GM12892 (cell line): ENCODE measurements at regions not wholly inside any gene's neighbourhood (a gene's known extent, or its start where the extent isn't known, plus 50 kb on each side); places are given as distances from the start of the nearest gene placed in this dataset.
A peak's percentile ranks its signal among the peaks of the same experiment; 100 is the strongest.
"Not testable (repeated sequence)": the region's sequence is repeated elsewhere in the genome, so short reads cannot be mapped to it uniquely, and the experiment has no call there.

ENCODE experiments used
- DNase-seq: peaks from one replicate; pipeline ENCODE4 v3.0.0; 2011; ENCODE audit not compliant: insufficient read length
- FAIRE-seq: peaks from 2 replicates; lab custom pipeline; 2011; peaks lifted over from hg19 to GRCh38; lab: Jason Lieb, UNC
- POLR2A ChIP-seq: IDR thresholded peaks from 2 replicates; pipeline ENCODE4 v1.6.1; 2011; ENCODE audit warnings: low read depth, low read length, control low read depth

GRCh38 chr5:34187441-34187840 lies 144.4 kb upstream of the C1QTNF3 start:
- not testable (repeated sequence) for FAIRE-seq, DNase-seq

- FAIRE-seq, DNase-seq: not testable (repeated sequence)
Measured at GRCh38 chr5:34188001-34188822, 145.2 kb upstream of the C1QTNF3 start.

GRCh38 chr5:34189246-34189645 lies 146.2 kb upstream of the C1QTNF3 start:
- FAIRE-seq, DNase-seq: not testable (repeated sequence)

- not testable (repeated sequence) for FAIRE-seq, DNase-seq
Measured at GRCh38 chr5:34189752-34190411, 146.9 kb upstream of the C1QTNF3 start.

- not testable (repeated sequence) for DNase-seq, FAIRE-seq
Measured at GRCh38 chr5:34190466-34190865, 147.5 kb upstream of the C1QTNF3 start.

GRCh38 chr5:34191279-34191744 lies 148.3 kb upstream of the C1QTNF3 start:
- not testable (repeated sequence) for DNase-seq, FAIRE-seq

GRCh38 chr5:34192064-34192922 lies 149.3 kb upstream of the C1QTNF3 start:
- TF ChIP-seq POLR2A = 0 out of 2 replicates have a peak, but pooled peaks have one; percentile 10
- not testable (repeated sequence) for FAIRE-seq, DNase-seq

- FAIRE-seq, DNase-seq: not testable (repeated sequence)
Measured at GRCh38 chr5:34192923-34193262, 149.9 kb upstream of the C1QTNF3 start.

- not testable (repeated sequence) for FAIRE-seq, DNase-seq
Measured at GRCh38 chr5:34193297-34193696, 150.3 kb upstream of the C1QTNF3 start.

GRCh38 chr5:34193804-34194203 lies 150.8 kb upstream of the C1QTNF3 start:
- DNase-seq, FAIRE-seq: not testable (repeated sequence)

GRCh38 chr5:34196091-34196490 lies 153.1 kb upstream of the C1QTNF3 start:
- not testable (repeated sequence) for FAIRE-seq, DNase-seq

GRCh38 chr5:34205347-34205746 lies 162.3 kb upstream of the C1QTNF3 start:
- not testable (repeated sequence) for FAIRE-seq

GRCh38 chr5:34217386-34217785 lies 174.4 kb upstream of the C1QTNF3 start:
- not testable (repeated sequence) for DNase-seq

More at GRCh38 chr5:34205347-34205746, 162.3 kb upstream of the C1QTNF3 start:
- DNase-seq = not testable (repeated sequence)

GRCh38 chr5:34221329-34222073 lies 178.5 kb upstream of the C1QTNF3 start:
- not testable (repeated sequence) for FAIRE-seq, DNase-seq

More at GRCh38 chr5:34217386-34217785, 174.4 kb upstream of the C1QTNF3 start:
- FAIRE-seq = not testable (repeated sequence)

- FAIRE-seq = not testable (repeated sequence)
Measured at GRCh38 chr5:34223158-34223557, 180.1 kb upstream of the C1QTNF3 start.

GRCh38 chr5:34230402-34230801 lies 187.4 kb upstream of the C1QTNF3 start:
- DNase-seq, FAIRE-seq: not testable (repeated sequence)

More at GRCh38 chr5:34223158-34223557, 180.1 kb upstream of the C1QTNF3 start:
- DNase-seq = not testable (repeated sequence)

- DNase-seq = not testable (repeated sequence)
Measured at GRCh38 chr5:34243802-34244201, 200.8 kb upstream of the C1QTNF3 start.

More at GRCh38 chr5:34243802-34244201, 200.8 kb upstream of the C1QTNF3 start:
- FAIRE-seq = not testable (repeated sequence)
